Stimulated activated CD8-positive, alpha-beta memory T cell treated with anti-CD3 and anti-CD28 coated beads, Interleukin-12 subunit alpha, Interleukin-12 subunit beta, amount 100 ng/mL, for 4 hours (primary cell): ENCODE measurements at regions not wholly inside any gene's neighbourhood (a gene's known extent, or its start where the extent isn't known, plus 50 kb on each side); places are given as distances from the start of the nearest gene placed in this dataset.

Experiments used
- DNase-seq: peaks from one replicate; pipeline ENCODE4 v3.0.0-alpha.2; 2020; ENCODE audit warnings: low read depth

DNA sequence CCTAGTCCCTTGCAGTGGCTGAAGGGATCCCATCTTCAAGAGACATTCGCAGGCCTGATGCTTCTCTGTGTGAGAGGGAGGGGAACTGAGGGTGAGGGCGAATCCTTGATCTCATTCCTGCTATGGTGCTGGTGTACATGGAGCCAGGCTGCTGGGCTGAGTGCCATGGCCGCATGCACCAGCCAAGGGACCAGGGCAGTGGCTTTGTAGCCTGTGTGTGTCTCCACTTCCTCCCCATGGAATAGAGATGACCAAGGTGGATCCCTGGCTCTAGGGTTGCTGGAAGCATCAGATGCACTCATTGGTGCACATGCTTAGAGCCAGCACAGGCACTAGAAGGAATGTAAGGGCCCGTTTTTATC lies 195.0 kb downstream of the FOXL1 start:
- no peak for DNase-seq

- no peak for DNase-seq
Observed at GRCh38 chr16:86774931-86775330, 196.6 kb downstream of the FOXL1 start.

DNA sequence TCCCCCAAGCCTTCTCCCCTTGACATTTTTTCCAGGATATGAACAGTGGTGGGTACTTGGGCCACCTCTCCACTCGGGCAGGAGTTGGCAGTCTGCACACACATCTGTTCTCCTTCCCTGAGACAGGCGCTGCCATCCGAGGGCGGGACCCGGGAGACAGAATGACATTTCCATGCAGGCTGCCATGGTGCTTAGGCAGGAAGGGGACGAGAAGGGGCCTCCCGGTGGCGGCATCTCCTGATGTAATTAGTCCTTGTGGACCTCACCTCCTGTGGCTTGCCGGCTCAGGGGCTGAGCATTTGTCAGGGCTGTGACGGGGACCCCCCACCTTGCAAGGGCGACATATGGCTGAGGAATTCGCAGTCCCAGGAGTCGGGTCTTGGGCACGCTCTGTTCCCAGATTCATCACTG lies 197.2 kb downstream of the FOXL1 start:
- DNase-seq = no peak

- no peak for DNase-seq
Observed at GRCh38 chr16:86777381-86777946, 199.1 kb downstream of the FOXL1 start.

DNA sequence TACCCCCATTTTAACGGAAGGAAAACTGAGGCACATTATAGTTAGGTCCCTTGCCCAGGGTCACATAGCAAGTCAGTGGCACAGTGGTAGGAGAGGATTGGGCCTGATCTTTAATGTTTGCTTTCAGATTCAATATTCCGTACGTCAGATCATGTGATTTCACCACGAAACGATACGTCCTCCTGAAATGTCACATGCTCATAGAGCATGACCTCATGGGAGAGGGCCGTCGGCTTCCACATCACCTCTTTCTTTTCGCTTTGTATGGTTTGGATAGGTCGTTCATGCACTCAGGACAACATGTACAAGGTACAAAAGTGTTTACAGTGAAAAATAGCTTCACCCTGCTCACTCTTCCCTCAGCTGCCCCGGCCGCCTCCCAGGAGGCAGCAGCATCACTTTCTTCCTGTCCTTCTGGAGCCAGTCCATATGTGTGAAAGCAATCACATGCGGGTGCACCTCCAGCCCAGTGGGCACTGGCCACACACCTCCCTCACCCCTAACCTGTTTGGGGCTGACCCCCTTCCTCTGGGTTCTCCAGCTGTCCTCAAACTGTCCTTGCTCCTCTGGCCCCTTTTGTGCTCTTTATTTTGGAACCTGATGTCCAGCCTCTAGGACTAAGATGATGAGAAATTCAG lies 199.9 kb downstream of the FOXL1 start:
- no peak for DNase-seq

- no peak for DNase-seq
Observed at GRCh38 chr16:86778978-86779377, 200.6 kb downstream of the FOXL1 start.

DNA sequence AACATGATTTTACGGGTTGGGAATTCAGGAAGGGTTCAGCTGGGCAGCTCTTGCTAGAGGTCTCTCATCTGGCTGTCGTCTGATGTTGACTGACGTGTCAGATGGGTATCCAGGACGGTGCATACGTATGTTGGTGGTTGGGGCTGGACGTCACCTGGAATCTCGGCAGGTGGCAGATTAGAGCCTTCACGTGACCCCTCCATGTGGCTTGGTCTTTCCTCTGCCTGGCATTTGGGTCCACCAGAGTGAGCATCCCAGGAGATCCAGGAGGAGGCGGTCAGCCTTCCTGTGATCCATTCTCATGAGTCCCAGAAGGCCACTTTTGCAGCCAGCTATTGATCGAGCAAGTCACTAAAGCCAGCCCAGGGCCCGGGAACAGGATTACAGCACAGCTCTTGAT lies 202.7 kb downstream of the FOXL1 start:
- DNase-seq = no peak

- no peak for DNase-seq
Observed at GRCh38 chr16:86783636-86784626, 205.6 kb downstream of the FOXL1 start.

DNA sequence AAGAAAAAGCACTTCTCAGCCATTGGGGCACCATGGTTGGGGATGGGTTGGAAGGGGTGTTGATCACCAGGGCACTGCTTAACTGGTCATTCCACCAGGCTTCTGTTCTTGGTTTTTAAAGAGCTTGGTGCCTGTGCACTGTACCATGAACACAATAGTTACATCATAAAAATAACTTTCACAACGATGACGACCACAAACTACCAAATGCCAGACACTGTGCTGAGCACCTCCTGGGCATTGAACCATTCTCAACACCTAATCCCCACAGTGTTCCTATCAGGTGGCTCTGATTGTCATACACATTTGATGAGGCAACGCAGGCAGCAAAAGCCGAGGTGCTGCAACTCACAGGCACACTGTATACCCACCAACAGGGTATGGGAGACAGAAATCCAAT lies 208.0 kb downstream of the FOXL1 start:
- no peak for DNase-seq

- DNase-seq = no peak
Observed at GRCh38 chr16:86786994-86787393, 208.6 kb downstream of the FOXL1 start.

GRCh38 chr16:86787538-86787937 lies 209.2 kb downstream of the FOXL1 start:
- no peak for DNase-seq

DNA sequence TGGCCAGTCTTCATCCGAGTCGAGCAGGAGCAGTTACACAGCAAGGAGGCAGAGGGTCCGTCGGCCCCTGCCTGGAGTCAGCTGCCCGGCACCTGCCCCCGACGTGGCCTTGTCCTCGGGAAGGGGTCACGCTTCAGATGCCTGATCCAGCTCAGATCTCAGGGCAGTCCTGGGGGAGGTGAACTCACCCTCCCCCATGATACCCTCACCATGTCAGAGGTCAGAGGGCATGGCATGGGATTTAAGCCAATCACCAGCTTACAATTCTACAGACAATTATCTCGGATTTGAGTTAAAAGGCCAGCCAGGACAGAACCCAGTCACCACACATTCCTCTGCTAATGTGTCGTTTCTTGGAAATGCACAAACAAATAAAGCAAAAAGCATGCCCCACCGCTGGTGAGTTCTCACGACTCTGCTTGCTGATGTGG lies 211.3 kb downstream of the FOXL1 start:
- DNase-seq = no peak

DNA sequence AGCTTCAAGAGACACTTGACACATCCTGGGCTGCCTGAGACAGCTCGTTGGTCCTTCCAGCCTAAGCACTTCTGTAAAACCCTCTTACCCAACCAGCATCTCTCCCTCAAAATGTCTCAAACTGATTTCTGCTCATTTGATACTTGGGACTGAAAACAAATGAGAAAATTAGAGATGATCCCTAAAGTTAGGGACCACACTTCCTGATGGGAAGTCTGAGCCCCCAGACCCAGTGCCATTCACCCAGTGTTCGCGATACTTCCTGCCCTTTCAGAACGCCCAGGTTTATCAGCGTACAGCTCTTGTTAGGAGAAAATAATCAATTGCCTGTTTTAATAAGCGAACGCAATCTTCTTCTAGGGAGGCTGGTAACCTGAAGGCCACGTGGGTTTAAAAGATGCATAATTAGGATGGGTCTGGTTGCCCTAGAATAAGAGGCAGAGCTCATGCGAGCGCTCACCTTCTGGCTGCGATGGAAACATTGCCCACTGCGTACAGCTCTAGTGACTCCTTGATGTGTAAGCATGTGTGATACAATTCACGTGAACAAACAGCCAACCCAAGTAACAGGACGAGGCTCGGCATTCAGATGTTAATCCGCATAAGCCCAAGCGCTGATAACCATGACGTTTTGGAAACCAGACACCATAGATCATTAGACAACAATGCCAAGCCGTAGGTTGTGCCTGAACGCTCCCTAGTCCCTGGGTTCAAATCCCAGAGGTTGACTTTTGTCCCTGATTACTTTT lies 213.1 kb downstream of the FOXL1 start:
- DNase-seq = no peak

- DNase-seq = no peak
Observed at GRCh38 chr16:86794216-86794864, 216.0 kb downstream of the FOXL1 start.

- DNase-seq = no peak
Observed at GRCh38 chr16:86797700-86798099, 219.4 kb downstream of the FOXL1 start.

GRCh38 chr16:86798247-86799041 lies 220.1 kb downstream of the FOXL1 start:
- DNase-seq = no peak

GRCh38 chr16:86799367-86799766 lies 221.0 kb downstream of the FOXL1 start:
- DNase-seq = no peak

DNA sequence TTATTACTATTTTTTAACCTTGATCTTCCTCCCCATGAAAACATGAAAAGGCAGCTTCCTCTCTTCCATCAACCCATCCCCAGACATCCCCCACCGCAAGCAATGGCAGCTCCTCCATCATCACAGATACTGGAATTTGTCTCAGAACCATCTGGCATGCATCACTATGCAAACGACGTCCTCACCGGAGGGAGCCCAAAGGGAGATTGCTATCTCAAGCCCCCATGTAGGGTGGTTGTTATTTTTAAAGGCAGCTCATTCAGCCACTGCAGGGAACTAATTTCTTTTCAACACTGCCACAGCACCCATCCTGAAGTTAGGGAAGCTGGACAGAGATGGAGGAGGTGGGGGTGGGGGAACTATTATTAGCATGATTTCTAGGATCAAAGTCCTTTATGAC lies 222.5 kb downstream of the FOXL1 start:
- DNase-seq = no peak

- no peak for DNase-seq
Observed at GRCh38 chr16:86802013-86802412, 223.7 kb downstream of the FOXL1 start.

DNA sequence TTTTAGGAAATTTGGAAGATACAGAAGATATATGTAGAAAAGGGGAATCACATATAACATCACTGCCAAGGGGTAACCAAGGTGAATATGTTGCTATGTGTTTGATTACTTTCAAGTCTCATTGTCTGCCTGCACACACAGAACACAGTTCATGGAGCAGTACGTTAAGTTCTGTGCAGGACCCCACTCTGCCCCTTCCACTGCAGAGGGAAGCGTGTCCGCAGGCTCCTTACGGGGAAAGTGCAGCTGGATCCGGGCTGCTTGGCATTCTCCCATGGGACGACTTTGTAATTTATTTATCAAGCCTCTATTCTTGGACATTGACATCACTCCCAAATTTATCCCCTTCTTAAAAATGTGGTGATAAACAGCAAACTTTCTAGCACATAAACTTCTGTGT lies 226.8 kb downstream of the FOXL1 start:
- DNase-seq = no peak
